Transverse colon (tissue), 4 donors: ENCODE measurements at regions not wholly inside any gene's neighbourhood (a gene's known extent, or its start where the extent isn't known, plus 50 kb on each side); places are given as distances from the start of the nearest gene placed in this dataset.

ENCODE experiments used
- CTCF ChIP-seq, 5 experiments: fragments of 200-600 bp in 3 of 5; fragments of 450-650 bp in 2 of 5; sonication (generic) in 3 of 5; IDR thresholded peaks; 1 replicate in 2 of 5; 2 replicates in 3 of 5; pipeline ENCODE4 v1.5.1; 2016 to 2017; ENCODE audit warnings: antibody characterized with exemption in 5 of 5, inconsistent platforms in 3 of 5, mild to moderate bottlenecking in 2 of 5, moderate library complexity in 1 of 5
- EP300 ChIP-seq: sonication (generic); formaldehyde crosslinking; IDR thresholded peaks from one replicate; pipeline ENCODE4 v1.6.1; 2017; ENCODE audit warnings: antibody characterized with exemption, low read depth
- POLR2AphosphoS5 ChIP-seq, 3 donors: sonication (generic); formaldehyde crosslinking; IDR thresholded peaks; one replicate each; pipeline ENCODE4 v1.6.1; 2016; ENCODE audit warnings: antibody characterized with exemption in 3 of 3

GRCh38 chr11:128260398-128260797 is 327.0 kb downstream of the ETS1 start:
- no peak for TF ChIP-seq CTCF (IDR thresholded peaks at IDR 0.05)
- no peak for TF ChIP-seq EP300
- TF ChIP-seq POLR2AphosphoS5 (IDR thresholded peaks at IDR 0.05): no peak
